Activated CD4-positive, alpha-beta T cell treated with anti-CD3 and anti-CD28 coated beads for 1 hour (primary cell): ENCODE measurements at regions not wholly inside any gene's neighbourhood (a gene's known extent, or its start where the extent isn't known, plus 50 kb on each side); places are given as distances from the start of the nearest gene placed in this dataset.
A peak's percentile ranks its signal among the peaks of the same experiment; 100 is the strongest.

Experiments
- DNase-seq: peaks from one replicate; pipeline ENCODE4 v3.0.0-alpha.2; 2020

DNA sequence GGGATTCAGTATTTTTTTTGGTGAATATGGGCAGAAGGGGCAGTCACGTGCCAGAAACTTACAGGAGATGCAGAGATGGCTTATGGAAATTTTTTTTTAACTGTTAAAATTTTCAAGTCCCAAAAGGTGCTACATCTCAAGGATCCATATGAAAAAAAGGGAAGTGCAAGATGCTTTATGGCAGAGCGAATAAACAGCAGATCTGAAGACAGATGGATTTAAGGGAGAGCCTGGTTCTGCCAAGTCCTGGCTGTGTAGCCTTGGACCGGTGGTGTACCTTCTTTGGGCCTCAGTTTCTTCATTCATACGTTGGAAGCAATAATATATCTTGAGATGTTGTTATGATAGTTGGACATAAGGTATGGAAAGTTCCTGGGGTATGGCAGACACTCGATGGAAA lies 91.5 kb upstream of the ARRDC4 start:
- DNase-seq: no peak

DNA sequence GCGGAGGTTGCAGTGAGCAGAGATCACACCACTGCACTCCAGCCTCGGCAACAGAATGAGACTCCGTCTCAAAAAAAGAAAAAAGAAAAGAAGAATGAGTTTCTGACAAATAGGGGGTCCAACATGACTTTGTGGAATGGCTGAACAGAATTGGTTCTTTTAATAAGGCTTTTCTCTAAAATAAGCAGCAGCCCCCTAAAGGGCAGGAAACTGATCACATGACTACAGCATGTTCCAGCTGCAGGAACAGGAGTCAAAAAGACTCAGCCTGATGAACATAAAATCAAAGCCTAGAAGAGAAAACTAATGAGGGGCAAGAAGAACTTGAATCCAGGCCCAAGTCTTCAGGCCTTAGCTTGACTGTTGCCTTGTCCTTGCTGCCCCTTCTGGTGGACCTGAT lies 89.7 kb upstream of the ARRDC4 start:
- DNase-seq: no peak

DNA sequence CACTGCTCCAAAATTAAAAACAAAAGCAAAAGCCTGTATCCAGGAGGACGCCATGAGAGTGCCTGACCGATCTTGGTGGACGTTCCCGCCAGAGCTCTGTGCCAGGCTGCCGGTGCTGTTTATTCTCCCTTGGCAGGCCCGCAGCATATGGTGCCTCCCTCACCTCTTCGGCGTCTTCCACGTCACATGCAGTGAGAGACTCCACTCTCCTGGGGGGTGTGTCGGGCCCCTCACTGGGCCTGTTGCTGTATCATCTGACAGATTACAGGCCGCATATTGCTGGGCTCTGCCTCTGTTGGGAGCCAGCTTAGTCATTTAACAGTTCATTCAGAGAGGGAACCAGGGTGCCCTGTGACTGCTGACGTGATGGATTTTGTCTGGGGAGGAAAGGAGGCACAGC lies 86.4 kb upstream of the ARRDC4 start:
- no peak for DNase-seq

DNA sequence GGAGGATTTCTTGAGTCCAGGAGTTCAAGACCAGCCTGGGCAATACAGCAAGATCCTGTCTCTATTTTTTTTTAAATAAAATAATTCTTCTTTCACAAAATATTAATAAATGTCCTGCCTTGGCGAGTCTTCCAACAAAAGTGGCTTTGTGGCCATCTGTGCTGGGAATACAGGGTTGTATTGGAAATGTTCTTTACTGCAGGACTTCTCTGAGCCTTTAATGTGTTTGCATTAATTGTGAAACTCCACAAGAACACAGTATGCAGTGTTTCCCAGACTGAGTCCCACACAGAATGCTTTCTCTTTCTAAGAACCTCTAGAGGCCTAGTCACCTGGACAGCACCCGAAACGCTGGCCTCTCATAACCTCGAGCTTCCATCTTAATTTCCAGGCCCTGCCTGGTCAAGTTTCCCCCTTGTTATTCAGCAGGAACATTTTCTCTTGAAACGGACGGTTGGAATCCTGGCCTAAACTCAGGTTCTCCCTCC lies 85.4 kb upstream of the ARRDC4 start:
- no peak for DNase-seq

DNA sequence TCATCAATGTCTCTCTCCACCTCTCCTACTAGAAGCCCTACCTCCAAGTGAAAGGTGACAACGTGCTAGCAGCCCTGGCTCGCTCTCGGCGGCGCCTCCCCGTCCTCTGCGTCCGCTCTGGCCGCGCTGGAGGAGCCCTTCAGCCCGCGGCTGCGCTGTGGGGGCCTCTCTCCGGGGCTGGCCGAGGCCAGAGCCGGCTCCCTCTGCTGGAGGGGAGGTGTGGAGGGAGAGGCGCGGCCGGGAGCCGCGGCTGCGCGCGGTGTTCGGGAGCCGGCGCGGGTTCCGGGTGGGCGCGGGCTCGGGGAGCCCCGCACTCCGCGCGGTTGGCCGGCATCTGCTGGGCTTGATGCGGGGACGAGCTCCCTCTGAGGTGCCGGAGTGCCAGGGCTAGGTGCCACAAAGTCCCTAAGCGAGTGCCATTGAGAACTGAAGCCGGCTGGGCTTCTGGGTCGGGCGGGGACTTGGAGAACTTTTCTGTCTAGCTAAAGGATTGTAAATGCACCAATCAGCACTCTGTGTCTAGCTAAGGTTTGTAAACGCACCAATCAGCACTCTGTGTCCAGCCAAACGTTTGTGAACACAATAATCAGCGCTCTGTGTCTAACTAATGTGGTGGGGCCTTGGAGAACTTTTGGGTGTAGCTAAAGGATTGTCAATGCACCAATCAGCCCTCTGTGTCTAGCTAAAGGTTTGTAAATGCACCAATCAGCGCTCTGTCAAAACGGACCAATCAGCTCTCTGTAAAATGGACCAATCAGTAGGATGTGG lies 84.8 kb upstream of the ARRDC4 start:
- no peak for DNase-seq

DNA sequence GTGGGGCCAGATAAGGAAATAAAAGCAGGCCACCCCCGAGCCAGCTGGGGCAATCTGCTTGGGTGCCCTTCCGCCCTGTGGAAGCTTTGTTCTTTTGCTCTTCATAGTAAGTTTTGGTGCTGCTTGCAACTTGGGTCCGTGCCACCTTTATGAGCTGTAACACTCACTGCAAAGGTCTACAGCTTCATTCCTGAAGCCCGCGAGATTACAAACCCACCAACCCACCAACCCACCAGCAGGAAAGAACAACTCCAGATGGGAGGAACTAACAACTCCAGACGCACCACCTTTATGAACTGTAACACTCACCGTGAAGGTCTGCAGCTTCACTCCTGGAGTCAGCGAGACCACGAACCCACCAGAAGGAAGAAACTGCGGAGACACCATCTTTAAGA lies 84.2 kb upstream of the ARRDC4 start:
- DNase-seq: no peak

DNA sequence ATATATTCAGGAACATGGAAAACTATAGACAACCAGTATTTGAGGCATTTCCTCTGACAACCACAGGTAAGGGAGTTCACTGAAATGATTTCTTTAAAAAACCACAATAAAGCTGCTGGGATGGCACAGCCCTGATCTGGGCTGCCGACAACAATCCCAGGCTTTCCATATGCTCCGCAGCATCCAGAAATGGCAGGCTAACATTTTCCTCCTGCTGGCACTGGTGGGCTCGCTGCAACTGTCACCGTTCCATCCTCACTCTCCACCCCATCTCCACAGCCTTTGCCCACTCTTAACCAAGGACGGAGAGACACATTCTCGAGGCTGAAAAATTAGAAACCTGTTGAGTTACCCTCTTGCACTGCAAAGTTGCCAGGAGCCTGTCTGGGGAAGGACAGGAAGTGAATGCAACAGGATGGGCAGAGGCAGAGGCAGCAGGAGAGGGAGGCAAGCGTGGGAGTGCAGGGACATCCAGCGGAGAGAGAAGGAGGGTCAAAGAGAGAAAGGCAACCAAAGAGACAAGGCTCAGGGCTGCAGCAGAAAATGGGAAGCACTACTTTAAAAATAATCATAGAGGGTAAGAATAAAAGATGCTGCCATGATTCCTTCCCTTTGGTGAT lies 79.0 kb upstream of the ARRDC4 start:
- DNase-seq: no peak

DNA sequence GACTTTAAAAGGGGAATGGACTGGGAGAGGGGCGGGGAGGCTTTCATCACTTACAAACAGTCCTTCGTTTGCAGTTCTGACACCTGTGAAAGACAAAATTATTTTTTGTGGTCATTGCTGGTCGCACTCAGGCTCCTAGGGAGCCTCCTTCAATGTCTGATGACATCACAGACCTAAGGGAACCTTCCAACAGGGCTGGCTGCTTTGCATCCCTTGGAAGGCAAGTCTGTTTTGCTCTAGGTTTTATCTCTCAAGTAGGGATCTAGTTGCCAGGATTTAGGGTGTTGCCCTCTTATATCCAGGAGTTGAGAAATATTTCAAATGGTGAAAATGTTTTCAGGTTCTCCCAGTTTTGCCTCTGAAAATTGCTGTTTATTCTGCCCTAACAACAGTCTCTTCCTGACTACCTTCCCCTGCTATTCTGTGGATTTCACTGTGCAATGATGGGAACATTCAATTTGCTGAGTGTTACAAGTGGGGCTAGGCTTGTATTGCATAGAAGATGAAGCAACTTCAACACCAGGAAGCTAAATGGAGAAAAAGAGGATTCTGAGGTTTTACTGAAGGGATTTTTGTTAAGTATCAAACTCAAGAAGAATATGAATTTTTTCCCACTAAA lies 75.9 kb upstream of the ARRDC4 start:
- DNase-seq: no peak

DNA sequence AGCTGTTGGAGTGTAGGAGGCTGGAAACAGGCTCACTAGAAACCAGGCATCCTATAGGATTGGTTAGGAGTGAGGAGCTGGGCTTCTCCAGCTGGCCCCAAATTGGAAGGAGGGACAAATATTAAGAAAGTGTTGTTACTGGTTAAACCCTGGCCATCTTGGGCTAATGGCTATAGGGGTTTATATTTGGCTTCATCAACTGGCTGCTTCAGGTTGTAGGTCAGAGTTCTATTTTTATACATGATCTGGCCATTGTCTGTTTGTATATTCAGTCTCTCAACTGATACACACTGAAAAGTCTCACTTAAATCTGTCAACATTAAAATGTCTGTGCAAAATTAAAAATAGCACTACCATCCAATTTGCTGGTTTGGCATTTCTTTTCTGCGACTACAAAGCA lies 70.2 kb upstream of the ARRDC4 start:
- no peak for DNase-seq

DNA sequence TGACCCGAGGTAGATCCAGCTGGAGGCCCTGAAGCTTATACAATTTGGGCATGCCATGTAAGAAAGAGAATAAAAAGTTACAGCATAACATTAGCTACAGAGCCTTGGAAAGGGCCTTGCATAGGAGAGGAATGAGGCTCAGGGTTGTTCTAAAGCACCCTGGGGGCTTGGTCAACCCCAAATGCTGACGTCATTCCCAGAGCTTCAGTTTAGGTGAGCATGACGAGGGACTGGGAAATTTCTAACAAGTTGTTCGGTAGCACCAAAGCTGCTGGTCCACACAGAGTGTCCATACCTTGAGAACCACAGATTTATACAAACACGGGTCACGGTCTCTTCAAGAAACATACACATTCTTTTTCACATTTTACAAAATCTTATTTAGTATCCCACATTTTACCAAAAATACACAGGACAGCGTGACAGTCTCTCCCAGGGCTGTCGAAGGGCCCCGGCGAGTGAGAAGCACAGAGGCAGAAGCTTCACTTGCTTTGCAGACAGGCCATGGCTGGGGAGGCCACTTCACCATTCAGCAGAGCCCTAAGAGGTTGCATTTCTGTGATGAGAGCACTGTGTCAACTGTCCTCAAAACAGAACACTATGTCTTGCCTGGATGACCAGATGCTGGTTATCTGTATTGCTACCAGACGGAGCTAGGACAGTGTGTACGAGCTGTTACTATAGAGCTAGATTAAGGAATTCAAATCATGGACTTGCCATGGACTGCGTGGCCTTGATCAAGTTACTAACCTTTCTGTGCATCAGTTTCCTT lies 68.2 kb upstream of the ARRDC4 start:
- no peak for DNase-seq

DNA sequence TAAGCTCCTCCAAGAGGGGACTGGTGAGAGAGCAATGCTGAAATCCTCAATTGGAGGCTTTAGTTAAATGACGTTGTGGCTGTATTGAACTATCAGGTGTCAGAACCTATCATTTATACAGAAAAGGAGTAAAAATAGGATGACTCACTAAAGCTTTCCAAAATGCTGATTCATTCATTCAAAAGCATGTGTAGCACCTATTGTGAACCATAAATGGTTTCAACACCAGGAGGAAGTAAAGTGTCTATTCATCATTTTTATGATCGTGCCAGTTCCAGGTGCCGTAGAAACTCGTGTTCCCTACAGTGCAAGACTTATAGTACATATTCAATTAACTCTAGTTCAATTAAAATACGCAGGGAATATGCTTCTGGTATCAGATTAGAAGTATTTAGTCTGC lies 66.5 kb upstream of the ARRDC4 start:
- no peak for DNase-seq

DNA sequence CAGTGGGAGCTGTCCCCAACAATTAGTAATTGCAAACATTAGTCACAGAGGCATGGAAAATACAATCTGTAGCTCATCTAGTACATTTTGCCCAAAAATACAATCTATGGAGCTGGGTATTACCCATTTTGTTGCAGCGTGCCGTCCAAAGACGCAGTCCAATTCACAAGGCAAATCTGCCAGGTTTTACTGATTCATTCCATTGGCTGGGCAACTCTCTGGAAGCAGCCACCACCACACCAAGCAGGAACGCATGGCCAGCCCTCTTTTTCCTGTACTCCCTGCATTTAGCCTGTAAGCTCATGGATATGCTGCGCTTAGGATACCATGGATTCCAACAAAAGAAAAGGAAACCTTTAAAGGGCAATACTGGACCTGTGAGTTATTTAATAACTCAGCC lies 60.5 kb upstream of the ARRDC4 start:
- no peak for DNase-seq

DNA sequence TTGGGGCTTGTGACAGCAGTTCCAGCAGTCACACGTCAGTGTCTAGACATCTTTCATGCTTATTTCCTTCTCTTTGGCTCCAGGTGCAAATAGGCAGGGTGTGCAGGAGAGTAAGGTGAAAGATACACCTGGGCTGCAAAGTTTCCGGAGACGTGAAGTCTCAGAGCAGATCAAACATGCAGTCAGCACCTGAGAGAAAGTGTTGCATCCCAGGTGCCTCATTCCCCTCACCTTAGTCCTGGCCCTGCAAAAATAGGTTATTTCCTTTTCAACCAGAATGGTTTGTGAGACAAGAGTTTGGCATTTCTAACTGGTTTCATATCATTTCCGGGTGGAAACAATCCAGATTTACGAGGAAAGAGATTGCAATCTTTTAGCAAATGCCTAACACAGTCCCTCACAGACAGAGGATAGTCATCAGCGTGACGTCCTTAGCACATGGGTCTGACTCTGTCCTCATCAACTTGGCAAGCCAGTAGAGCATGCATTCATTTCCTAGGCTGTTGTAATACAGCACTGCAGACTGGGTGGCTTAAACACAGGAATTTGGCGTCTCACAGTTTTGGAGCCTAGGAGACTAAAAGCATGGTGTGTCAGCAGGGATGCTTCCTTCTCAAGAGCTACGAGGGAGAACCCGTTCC lies 58.2 kb upstream of the ARRDC4 start:
- DNase-seq: no peak

DNA sequence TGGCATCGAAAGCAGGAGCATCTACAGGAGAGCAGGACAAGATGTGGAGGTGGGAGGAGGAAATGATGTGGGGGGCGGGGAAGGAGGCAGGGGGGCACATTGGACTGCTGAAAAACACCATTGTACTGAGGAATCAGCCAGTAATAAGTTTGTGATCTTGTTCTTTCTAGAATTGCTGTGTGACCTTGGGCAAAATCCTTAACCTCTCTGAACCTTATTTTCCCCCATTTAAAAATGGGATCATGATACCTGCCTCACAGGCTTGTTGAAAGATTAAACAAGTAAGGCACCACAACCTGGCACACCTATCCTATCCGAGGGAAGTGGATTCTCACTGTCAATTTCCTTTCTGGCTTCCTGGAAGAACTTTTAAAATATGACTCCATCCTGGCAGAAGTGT lies 56.9 kb upstream of the ARRDC4 start:
- DNase-seq: no peak

DNA sequence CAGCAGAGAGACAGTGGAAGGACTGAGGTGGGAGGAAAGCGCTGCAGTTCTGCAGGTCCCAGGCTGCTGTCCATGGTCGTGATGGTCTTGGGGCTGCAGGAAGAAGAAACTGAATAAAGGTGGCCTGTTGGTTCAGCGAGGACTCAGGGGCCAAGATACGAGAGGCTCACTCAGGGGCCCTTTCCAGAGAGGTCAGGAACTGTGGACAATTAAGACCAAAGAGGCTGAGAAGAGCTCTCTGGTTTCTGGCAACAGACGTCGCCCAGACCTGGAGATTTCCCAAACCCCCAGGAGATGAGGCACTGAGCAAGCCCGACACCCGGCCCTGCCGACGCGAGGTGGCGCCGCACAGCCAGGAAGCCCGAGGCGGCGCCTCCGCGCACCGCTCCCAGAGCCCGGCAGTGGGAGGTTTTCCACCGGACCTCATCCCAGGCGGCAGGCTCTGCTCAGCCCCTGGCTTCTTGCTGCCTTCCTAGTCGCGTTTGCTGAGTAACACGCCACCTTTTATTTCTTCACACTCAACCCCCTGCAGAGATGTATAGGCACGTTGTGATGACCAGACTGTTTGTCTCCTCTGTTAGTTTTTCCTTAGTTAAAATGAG lies 56.4 kb upstream of the ARRDC4 start:
- DNase-seq: no peak

DNA sequence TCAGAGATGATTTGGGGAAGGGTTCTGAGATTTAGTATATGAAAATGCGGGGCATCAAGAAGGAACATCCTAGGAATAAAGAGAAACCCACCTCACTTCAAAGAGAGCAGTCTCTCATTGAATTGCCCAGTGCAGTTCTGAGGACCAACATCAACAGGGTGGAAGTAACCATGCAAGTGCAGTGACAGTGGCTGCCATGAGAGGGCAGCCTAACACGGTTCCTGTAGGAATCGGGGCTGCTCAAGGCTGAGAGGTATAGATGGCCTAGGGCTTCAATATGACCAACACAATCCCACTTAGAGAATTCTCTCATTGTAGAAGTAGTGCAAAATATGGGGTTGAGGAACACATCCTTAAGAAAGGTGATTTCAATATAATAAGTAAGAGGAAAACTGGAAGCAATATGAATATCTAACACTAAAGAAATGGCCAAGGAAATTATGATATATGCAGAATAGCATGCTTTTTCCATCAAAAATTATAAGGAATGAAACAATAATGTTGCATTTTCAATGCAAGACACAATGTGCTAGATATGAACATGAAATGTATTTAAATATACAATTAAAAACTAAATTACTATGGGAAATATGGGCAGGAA lies 51.1 kb upstream of the ARRDC4 start:
- peak; percentile 37 for DNase-seq
